ENCODE measurements at regions not wholly inside any gene's neighbourhood (a gene's known extent, or its start where the extent isn't known, plus 50 kb on each side); places are given as distances from the start of the nearest gene placed in this dataset.

DNA sequence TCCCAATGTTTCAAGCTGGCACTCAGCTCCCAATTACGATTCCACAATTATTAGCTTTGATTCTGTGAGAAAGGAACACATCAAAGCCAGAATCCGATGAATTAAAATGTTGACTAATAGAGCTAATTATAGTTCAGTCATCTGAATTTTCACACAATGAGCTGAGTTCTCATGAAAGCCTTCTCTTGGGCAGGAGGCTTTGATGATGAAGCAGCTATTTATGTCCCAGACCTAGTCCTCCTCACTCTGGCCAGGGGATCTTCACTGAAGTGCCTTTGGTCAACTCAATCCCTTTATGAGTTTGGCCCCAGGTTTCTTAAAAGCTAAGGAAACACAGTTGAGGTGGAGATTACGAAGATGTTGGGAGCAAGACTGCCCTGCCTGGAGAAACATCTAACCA is 74.7 kb upstream of the PPM1B start:
- H3K14ac ChIP-seq (ENCODE audit: insufficient read depth, low read length): no peak overlapping the region
- no peaks in the 10 kb centered on the region for H3K27me3 ChIP-seq (ENCODE audit: insufficient read depth, low read length)
- H3K23ac ChIP-seq (ENCODE audit: insufficient read length, low read depth, low read length): no peak overlapping the region
- H3K4me1 Mint-ChIP-seq: peaks cover 5 to 13% of the 10 kb centered on the region in 2 experiments
- no peak overlapping the region for H3K4ac ChIP-seq (ENCODE audit: low read depth, low read length)
- H3K27ac ChIP-seq (ENCODE audit: insufficient read length, low read depth, low read length): no peak overlapping the region
- peaks cover 6 to 7% of the 10 kb centered on the region in 2 experiments for H3K9me3 Mint-ChIP-seq
- no CpG with 5 or more reads among the region's 3 CpGs for WGBS (ENCODE audit: extremely low coverage, insufficient read length, low lambda C conversion rate)
- H4K8ac ChIP-seq (replicated peaks; ENCODE audit: insufficient read length, low read depth, low read length): no peak overlapping the region
- H3K79me2 ChIP-seq (ENCODE audit: insufficient read depth, low read length): no peaks in the 10 kb centered on the region
- H3K27ac Mint-ChIP-seq: no peak overlapping the region
- no peak overlapping the region for H3K4me3 Mint-ChIP-seq
- H3K18ac ChIP-seq (ENCODE audit: insufficient read length, low read depth, low read length): no peak overlapping the region
- peaks cover 3 to 7% (median 6%) of the 10 kb centered on the region in 3 experiments; a peak in 6 of 7 replicates for H3K36me3 Mint-ChIP-seq (ENCODE audit: insufficient read depth in 1 of 3, low read depth in 3 of 3)
- H3K9me3 ChIP-seq (ENCODE audit: control insufficient read depth, low read depth, low read length): peaks cover 6% of the 10 kb centered on the region
- H2BK120ac ChIP-seq (ENCODE audit: low read depth, low read length, poor library complexity, severe bottlenecking): no peak overlapping the region
- H3K4me2 ChIP-seq (ENCODE audit: insufficient read depth, insufficient read length, low read length): no peak overlapping the region
- TF ChIP-seq, protein P1, sequence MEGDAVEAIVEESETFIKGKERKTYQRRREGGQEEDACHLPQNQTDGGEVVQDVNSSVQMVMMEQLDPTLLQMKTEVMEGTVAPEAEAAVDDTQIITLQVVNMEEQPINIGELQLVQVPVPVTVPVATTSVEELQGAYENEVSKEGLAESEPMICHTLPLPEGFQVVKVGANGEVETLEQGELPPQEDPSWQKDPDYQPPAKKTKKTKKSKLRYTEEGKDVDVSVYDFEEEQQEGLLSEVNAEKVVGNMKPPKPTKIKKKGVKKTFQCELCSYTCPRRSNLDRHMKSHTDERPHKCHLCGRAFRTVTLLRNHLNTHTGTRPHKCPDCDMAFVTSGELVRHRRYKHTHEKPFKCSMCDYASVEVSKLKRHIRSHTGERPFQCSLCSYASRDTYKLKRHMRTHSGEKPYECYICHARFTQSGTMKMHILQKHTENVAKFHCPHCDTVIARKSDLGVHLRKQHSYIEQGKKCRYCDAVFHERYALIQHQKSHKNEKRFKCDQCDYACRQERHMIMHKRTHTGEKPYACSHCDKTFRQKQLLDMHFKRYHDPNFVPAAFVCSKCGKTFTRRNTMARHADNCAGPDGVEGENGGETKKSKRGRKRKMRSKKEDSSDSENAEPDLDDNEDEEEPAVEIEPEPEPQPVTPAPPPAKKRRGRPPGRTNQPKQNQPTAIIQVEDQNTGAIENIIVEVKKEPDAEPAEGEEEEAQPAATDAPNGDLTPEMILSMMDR (conservative IDR thresholded peaks at IDR 0.05): no peak
- no peak overlapping the region for H4K91ac ChIP-seq (ENCODE audit: insufficient read length, low read depth, low read length)
- no peak overlapping the region for H3K56ac ChIP-seq (ENCODE audit: insufficient read length, low read depth, low read length)
- H3K4me1 ChIP-seq (ENCODE audit: insufficient read depth, low read length): peaks cover 2% of the 10 kb centered on the region
- H3K27me3 Mint-ChIP-seq (ENCODE audit: low read depth): no peaks in the 10 kb centered on the region
- H2BK5ac ChIP-seq (ENCODE audit: insufficient read length, low read length): no peak overlapping the region
- no peak overlapping the region for H3K9ac ChIP-seq (ENCODE audit: extremely low read depth, insufficient read length, low read length)
- no peaks in the 10 kb centered on the region for H3K79me1 ChIP-seq (ENCODE audit: insufficient read depth, low read depth, low read length, poor library complexity, severe bottlenecking)
- H3T11ph ChIP-seq (ENCODE audit: low read length): no peak overlapping the region
- H2BK20ac ChIP-seq (ENCODE audit: low read depth, low read length, poor library complexity, severe bottlenecking): no peak overlapping the region
- no peaks in the 10 kb centered on the region for H4K20me1 ChIP-seq (ENCODE audit: control insufficient read depth, insufficient read depth, insufficient read length)
- H3K23me2 ChIP-seq (ENCODE audit: insufficient read length, low read depth, low read length, poor library complexity, severe bottlenecking): no peaks in the 10 kb centered on the region
- no peak overlapping the region for H2BK12ac ChIP-seq (ENCODE audit: insufficient read length, low read depth, low read length)
- no peak for DNase-seq
- no peak overlapping the region for H2BK15ac ChIP-seq (ENCODE audit: low read depth, low read length)
- H2AK5ac ChIP-seq (ENCODE audit: insufficient read length, low read length): no peak overlapping the region
- H2AFZ ChIP-seq (ENCODE audit: low read length): no peak overlapping the region
- no peak overlapping the region for H4K5ac ChIP-seq (ENCODE audit: insufficient read length, low read depth, low read length)
